KMS-11 (cell line): ENCODE measurements at regions not wholly inside any gene's neighbourhood (a gene's known extent, or its start where the extent isn't known, plus 50 kb on each side); places are given as distances from the start of the nearest gene placed in this dataset.

Source experiments
- H2AFZ ChIP-seq: fragments of 200-600 bp; sonication (generic); 2 replicates; pipeline ENCODE4 v1.6.1; 2016; ENCODE audit warnings: antibody characterized with exemption, mixed run types, low read depth
- H3K27ac ChIP-seq: fragments of 200-600 bp; sonication (generic); 2 replicates; pipeline ENCODE4 v1.6.1; 2016; ENCODE audit warnings: mild to moderate bottlenecking, mixed run types
- H3K27me3 ChIP-seq: fragments of 200-600 bp; sonication (generic); 2 replicates; pipeline ENCODE4 v1.6.1; 2017; ENCODE audit warnings: mild to moderate bottlenecking, low read depth, mixed run types, moderate library complexity; ENCODE audit not compliant: insufficient read depth
- H3K36me3 ChIP-seq: fragments of 200-600 bp; sonication (generic); 2 replicates; pipeline ENCODE4 v1.6.1; 2017; ENCODE audit warnings: mild to moderate bottlenecking, mixed run types; ENCODE audit not compliant: insufficient read depth
- H3K4me1 ChIP-seq: fragments of 200-600 bp; sonication (generic); 2 replicates; pipeline ENCODE4 v1.6.1; 2016; ENCODE audit warnings: mild to moderate bottlenecking, low read depth, mixed run types; ENCODE audit not compliant: poor library complexity, severe bottlenecking
- H3K4me2 ChIP-seq: fragments of 200-600 bp; sonication (generic); 2 replicates; pipeline ENCODE4 v1.7.0; 2016; ENCODE audit warnings: mild to moderate bottlenecking, mixed run types
- H3K4me3 ChIP-seq: fragments of 200-600 bp; sonication (generic); IDR thresholded peaks from 2 replicates; pipeline ENCODE4 v1.6.1; 2017; ENCODE audit warnings: low read depth, low read length, mixed read lengths; ENCODE audit not compliant: insufficient read depth
- H3K79me2 ChIP-seq: fragments of 200-600 bp; sonication (generic); 2 replicates; pipeline ENCODE4 v1.6.1; 2016; ENCODE audit warnings: low read depth, mixed run types; ENCODE audit not compliant: insufficient read depth
- H3K9ac ChIP-seq: fragments of 200-600 bp; sonication (generic); 2 replicates; pipeline ENCODE4 v1.6.1; 2016; ENCODE audit warnings: mild to moderate bottlenecking, mixed run types
- H4K20me1 ChIP-seq: fragments of 200-600 bp; sonication (generic); 2 replicates; pipeline ENCODE4 v1.6.1; 2016; ENCODE audit warnings: mild to moderate bottlenecking, mixed run types; ENCODE audit not compliant: insufficient read depth
- TF ChIP-seq, protein P1 (sequence below): fragments of 200-600 bp; sonication (generic); conservative IDR thresholded peaks from 2 replicates; pipeline ENCODE4 v1.6.1; 2017; ENCODE audit warnings: low read depth, mild to moderate bottlenecking, antibody characterized with exemption, low read length, moderate library complexity, mixed read lengths

GRCh38 chr5:60509519-60509918 is 190.4 kb downstream of the DEPDC1B start:
- no peaks in the 10 kb centered on the region for H3K79me2 ChIP-seq
- H3K36me3 ChIP-seq, result no peaks in the 10 kb centered on the region
- H3K27ac ChIP-seq, result no peak overlapping the region
- H2AFZ ChIP-seq, result no peak overlapping the region
- no peak overlapping the region for H3K9ac ChIP-seq
- TF ChIP-seq, protein P1, sequence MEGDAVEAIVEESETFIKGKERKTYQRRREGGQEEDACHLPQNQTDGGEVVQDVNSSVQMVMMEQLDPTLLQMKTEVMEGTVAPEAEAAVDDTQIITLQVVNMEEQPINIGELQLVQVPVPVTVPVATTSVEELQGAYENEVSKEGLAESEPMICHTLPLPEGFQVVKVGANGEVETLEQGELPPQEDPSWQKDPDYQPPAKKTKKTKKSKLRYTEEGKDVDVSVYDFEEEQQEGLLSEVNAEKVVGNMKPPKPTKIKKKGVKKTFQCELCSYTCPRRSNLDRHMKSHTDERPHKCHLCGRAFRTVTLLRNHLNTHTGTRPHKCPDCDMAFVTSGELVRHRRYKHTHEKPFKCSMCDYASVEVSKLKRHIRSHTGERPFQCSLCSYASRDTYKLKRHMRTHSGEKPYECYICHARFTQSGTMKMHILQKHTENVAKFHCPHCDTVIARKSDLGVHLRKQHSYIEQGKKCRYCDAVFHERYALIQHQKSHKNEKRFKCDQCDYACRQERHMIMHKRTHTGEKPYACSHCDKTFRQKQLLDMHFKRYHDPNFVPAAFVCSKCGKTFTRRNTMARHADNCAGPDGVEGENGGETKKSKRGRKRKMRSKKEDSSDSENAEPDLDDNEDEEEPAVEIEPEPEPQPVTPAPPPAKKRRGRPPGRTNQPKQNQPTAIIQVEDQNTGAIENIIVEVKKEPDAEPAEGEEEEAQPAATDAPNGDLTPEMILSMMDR, result no peak
- no peak overlapping the region for H3K4me3 ChIP-seq
- no peaks in the 10 kb centered on the region for H4K20me1 ChIP-seq
- no peaks in the 10 kb centered on the region for H3K4me1 ChIP-seq
- H3K27me3 ChIP-seq, result no peaks in the 10 kb centered on the region
- H3K4me2 ChIP-seq, result no peak overlapping the region

DNA sequence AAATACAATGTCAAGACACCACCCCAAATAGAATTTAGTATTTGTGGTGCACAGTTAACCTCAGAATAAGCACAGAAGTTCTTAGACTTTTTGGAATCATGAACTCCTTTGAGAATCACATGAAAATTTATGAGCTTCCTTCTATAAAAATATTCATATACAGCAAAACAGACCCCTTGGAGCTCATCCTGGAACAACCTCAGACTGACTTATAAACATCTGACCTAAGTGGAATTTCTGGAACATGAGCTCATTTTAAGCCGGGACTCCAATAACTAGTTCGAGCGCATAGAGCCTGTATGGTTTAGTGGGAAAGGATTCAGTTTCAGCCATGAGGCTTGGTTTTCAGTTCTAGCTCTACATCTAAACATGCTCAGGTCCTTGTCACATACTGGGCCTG is 192.3 kb downstream of the DEPDC1B start:
- H3K79me2 ChIP-seq, result no peaks in the 10 kb centered on the region

GRCh38 chr5:60505373-60506171 is 194.4 kb downstream of the DEPDC1B start:
- H3K27ac ChIP-seq, result no peak overlapping the region
- TF ChIP-seq, protein P1, result no peak
- H3K4me2 ChIP-seq, result no peak overlapping the region
- no peak overlapping the region for H3K9ac ChIP-seq
- H4K20me1 ChIP-seq, result no peaks in the 10 kb centered on the region
- H3K79me2 ChIP-seq, result no peaks in the 10 kb centered on the region
- H2AFZ ChIP-seq, result no peak overlapping the region
- H3K4me3 ChIP-seq, result no peak overlapping the region
- H3K4me1 ChIP-seq, result no peaks in the 10 kb centered on the region
- no peaks in the 10 kb centered on the region for H3K36me3 ChIP-seq
- no peaks in the 10 kb centered on the region for H3K27me3 ChIP-seq

More for the DNA sequence above, 192.3 kb downstream of the DEPDC1B start:
- TF ChIP-seq, protein P1, result no peak
- H3K4me3 ChIP-seq, result no peak overlapping the region
- no peaks in the 10 kb centered on the region for H4K20me1 ChIP-seq
- H3K27me3 ChIP-seq, result no peaks in the 10 kb centered on the region
- H3K36me3 ChIP-seq, result no peaks in the 10 kb centered on the region
- H3K9ac ChIP-seq, result no peak overlapping the region
- H3K27ac ChIP-seq, result no peak overlapping the region
- no peak overlapping the region for H3K4me2 ChIP-seq
- H3K4me1 ChIP-seq, result no peaks in the 10 kb centered on the region
- H2AFZ ChIP-seq, result no peak overlapping the region

GRCh38 chr5:60504342-60504741 is 195.6 kb downstream of the DEPDC1B start:
- Histone ChIP-seq H3K27ac (no peak overlapping the region), H4K20me1 (no peaks in the 10 kb centered on the region), H3K4me2 (no peak overlapping the region), H3K9ac (no peak overlapping the region), H2AFZ (no peak overlapping the region), H3K4me1 (no peaks in the 10 kb centered on the region), H3K36me3 (no peaks in the 10 kb centered on the region), H3K27me3 (no peaks in the 10 kb centered on the region), H3K79me2 (no peaks in the 10 kb centered on the region), H3K4me3 (no peak overlapping the region)
- TF ChIP-seq, protein P1, result no peak
